K562 (cell line): ENCODE measurements at regions not wholly inside any gene's neighbourhood (a gene's known extent, or its start where the extent isn't known, plus 50 kb on each side); places are given as distances from the start of the nearest gene placed in this dataset.

Experiments used
- ATAC-seq: fragments of 200-7000 bp; cut with Tn5 transposase; 3 replicates; pipeline ENCODE4 v1.9.1; 2020; ENCODE audit warnings: moderate library complexity
- BruUV-seq: library from RNA; stranded (reverse); fragments of 400-500 nt; replicated peaks from 2 replicates; lab custom pipeline; 2021; lab: Mats Ljungman, UMichigan
- CTCF ChIA-PET: fragments of 300-600 bp; formaldehyde crosslinking; extraction: SDS; loops from one replicate; lab custom pipeline; 2021; ENCODE audit warnings: low intra/inter-chr PET ratio; lab: Yijun Ruan, JAX
- POLR2A ChIA-PET: fragments of 300-600, 350-650 bp; sonication (Branson Sonifier 250); formaldehyde crosslinking; extraction: SDS; loops from one replicate; lab custom pipeline; 2021; ENCODE audit warnings: antibody characterized with exemption, inconsistent platforms; lab: Yijun Ruan, JAX
- DNase-seq, 4 experiments: peaks; one replicate each; pipeline versions ENCODE4 v3.0.0 to v3.0.0-alpha.2; 2011 to 2018; ENCODE audit warnings: low spot score in 3 of 4, mixed read lengths in 3 of 4; ENCODE audit errors: extremely low read depth in 1 of 4
- FAIRE-seq: peaks from 2 replicates; lab custom pipeline; 2011; peaks lifted over from hg19 to GRCh38; lab: Jason Lieb, UNC
- H2AFZ ChIP-seq: 2 replicates; pipeline ENCODE4 v1.6.0; 2011; ENCODE audit warnings: low read depth, low read length, control low read depth, inconsistent platforms
- H3K27ac ChIP-seq: fragments of 200-600 bp; 3 replicates; pipeline ENCODE4 v1.8.0; 2011; ENCODE audit warnings: low read depth, mild to moderate bottlenecking, control low read depth, inconsistent platforms, low read length, moderate library complexity, mixed read lengths; ENCODE audit errors: extremely low read depth
- H3K27me3 ChIP-seq, 2 experiments: fragments of 300-600 bp in 1 of 2; 2 replicates in 1 of 2; 3 replicates in 1 of 2; pipeline versions ENCODE4 v1.6.0 to v1.8.0; 2011; ENCODE audit warnings: inconsistent platforms in 2 of 2, low read length in 2 of 2, mild to moderate bottlenecking in 1 of 2, mixed read lengths in 1 of 2, moderate library complexity in 1 of 2; ENCODE audit not compliant: control insufficient read depth in 2 of 2, insufficient read depth in 2 of 2
- H3K36me3 ChIP-seq: fragments of 300-600 bp; 3 replicates; pipeline ENCODE4 v1.8.0; 2011; ENCODE audit warnings: mild to moderate bottlenecking, low read length, inconsistent platforms; ENCODE audit not compliant: control insufficient read depth, insufficient read depth
- H3K4me1 ChIP-seq, 2 experiments: fragments of 200-600 bp in 1 of 2; replicated peaks in 1 of 2; 2 replicates in 1 of 2; 3 replicates in 1 of 2; pipeline versions ENCODE4 v1.5.1 to v1.8.0; 2011; ENCODE audit warnings: inconsistent platforms in 2 of 2, low read length in 2 of 2, mild to moderate bottlenecking in 1 of 2, mixed read lengths in 1 of 2, moderate library complexity in 1 of 2; ENCODE audit not compliant: control insufficient read depth in 2 of 2, insufficient read depth in 2 of 2
- H3K4me2 ChIP-seq: 2 replicates; pipeline ENCODE4 v1.6.1; 2011; ENCODE audit warnings: low read length, control low read depth, inconsistent platforms, mixed read lengths; ENCODE audit not compliant: insufficient read depth
- H3K4me3 ChIP-seq: fragments of 200-600 bp; sonication (generic), shearing (Covaris generic); 2 replicates; pipeline ENCODE4 v1.5.1; 2016; ENCODE audit warnings: control low read depth, inconsistent platforms
- H3K79me2 ChIP-seq: fragments of 200-600 bp; 3 replicates; pipeline ENCODE4 v1.8.0; 2011; ENCODE audit warnings: low read length, inconsistent platforms; ENCODE audit not compliant: control insufficient read depth, insufficient read depth
- H3K9ac ChIP-seq, 2 experiments: 2 replicates each; pipeline versions ENCODE4 v1.6.0 to v1.6.1; 2011; ENCODE audit warnings: low read depth in 2 of 2, low read length in 2 of 2, control low read depth in 1 of 2, inconsistent platforms in 1 of 2, mild to moderate bottlenecking in 1 of 2, mixed read lengths in 1 of 2; ENCODE audit not compliant: insufficient read depth in 1 of 2
- H3K9me1 ChIP-seq: one replicate; pipeline ENCODE4 v1.6.0; 2011; ENCODE audit warnings: inconsistent platforms, mild to moderate bottlenecking, low read length, moderate library complexity; ENCODE audit not compliant: control insufficient read depth, insufficient read depth
- H3K9me3 ChIP-seq: replicated peaks from 2 replicates; pipeline ENCODE4 v1.5.1; 2011; ENCODE audit warnings: low read depth, low read length, inconsistent platforms; ENCODE audit not compliant: control insufficient read depth, insufficient read depth
- H4K20me1 ChIP-seq: replicated peaks from 2 replicates; pipeline ENCODE4 v1.6.1; 2011; ENCODE audit warnings: low read length, inconsistent platforms, mixed read lengths; ENCODE audit not compliant: control insufficient read depth, insufficient read depth
- CCAR2 ChIP-seq: fragments of 200-400 bp; formaldehyde crosslinking; IDR thresholded peaks from 2 replicates; pipeline ENCODE4 v1.6.1; 2017; ENCODE audit warnings: mild to moderate bottlenecking, low read depth, low read length
- CHD4 ChIP-seq: fragments of 200-600 bp; sonication (generic); IDR thresholded peaks from 3 replicates; pipeline ENCODE4 v1.6.1; 2012; ENCODE audit warnings: low read depth, mild to moderate bottlenecking, mixed read lengths, low read length, inconsistent platforms; ENCODE audit not compliant: insufficient read depth, insufficient replicate concordance, poor library complexity, severe bottlenecking
- DDX20 ChIP-seq: fragments of 450-650 bp; IDR thresholded peaks from 2 replicates; pipeline ENCODE4 v1.6.1; 2016; ENCODE audit warnings: missing genetic modification characterization, low read depth, mild to moderate bottlenecking, missing compliant biosample characterization, moderate library complexity
- MCM5 ChIP-seq: fragments of 450-650 bp; IDR thresholded peaks from 2 replicates; pipeline ENCODE4 v1.6.1; 2016; ENCODE audit warnings: low read depth
- SRSF3 ChIP-seq: fragments of 200-400 bp; formaldehyde crosslinking; IDR thresholded peaks from 2 replicates; pipeline ENCODE4 v1.6.1; 2016; ENCODE audit warnings: mild to moderate bottlenecking, low read length, moderate library complexity; ENCODE audit not compliant: insufficient read depth
- YBX1 ChIP-seq: fragments of 450-650 bp; IDR thresholded peaks from 2 replicates; pipeline ENCODE4 v1.7.1; 2016; ENCODE audit warnings: mild to moderate bottlenecking
- ZNF175 ChIP-seq: fragments of 200-800 bp; sonication (Bioruptor generic); IDR thresholded peaks from 2 replicates; pipeline ENCODE4 v1.6.1; 2016; ENCODE audit warnings: low read depth, mild to moderate bottlenecking, missing genetic modification characterization, missing compliant biosample characterization
- ZNF23 ChIP-seq: fragments of 250-450 bp; sonication (Bioruptor Pico); IDR thresholded peaks from 2 replicates; pipeline ENCODE4 v1.4.0; 2020; ENCODE audit warnings: mild to moderate bottlenecking
- WGBS: fragments of 100-300 bp; shearing (Covaris generic); methylation state at CpG from one replicate; pipeline ENCODE4 v1.1.6; 2016; ENCODE audit warnings: low coverage, mixed read lengths; ENCODE audit not compliant: insufficient coverage; ENCODE audit errors: missing lambda C conversion rate; 5-methylcytosine and 5-hydroxymethylcytosine counted together
- in situ Hi-C: fragments of 300-500 bp; cut with MboI; formaldehyde crosslinking; loops from 4 replicates; pipeline ENCODE4 v1.15.0; 2018; ENCODE audit warnings: inconsistent platforms, mixed read lengths
- intact Hi-C: fragments of 100-400 bp; cut with micrococcal nuclease; formaldehyde crosslinking; loops from 2 replicates; pipeline ENCODE4 v1.14.2; 2022
- TF ChIP-seq, protein P1 (sequence below): sonication (generic); formaldehyde crosslinking; IDR thresholded peaks from 2 replicates; pipeline ENCODE4 v1.8.1; 2023; ENCODE audit warnings: mild to moderate bottlenecking, missing genetic modification reagents

GRCh38 chr14:49105956-49106355 is 480.2 kb downstream of the RPS29 start:
- H2AFZ ChIP-seq, result no peak overlapping the region
- POLR2A ChIA-PET, result no interaction called here
- intact Hi-C loops (no loop called here), in situ Hi-C loops (no loop called here)
- H3K4me3 ChIP-seq, result no peak overlapping the region
- H3K27me3 ChIP-seq, result no peaks in the 10 kb centered on the region
- H3K9me3 ChIP-seq, result no peaks in the 10 kb centered on the region
- CTCF ChIA-PET, result no interaction called here
- BruUV-seq, result no TSS peak
- 6% methylated on average over 1 of the region's 1 CpG for WGBS
- no peaks in the 10 kb centered on the region for H3K9me1 ChIP-seq
- H3K9ac ChIP-seq, result no peak overlapping the region
- H3K27ac ChIP-seq, result no peak overlapping the region
- H3K36me3 ChIP-seq, result no peaks in the 10 kb centered on the region
- TF ChIP-seq MCM5 (no peak), CCAR2 (no peak), SRSF3 (no peak), ZNF23 (no peak), ZNF175 (CRISPR knock-in tag) (no peak), YBX1 (no peak), CHD4 (no peak), DDX20 (tag) (no peak)
- TF ChIP-seq, protein P1, sequence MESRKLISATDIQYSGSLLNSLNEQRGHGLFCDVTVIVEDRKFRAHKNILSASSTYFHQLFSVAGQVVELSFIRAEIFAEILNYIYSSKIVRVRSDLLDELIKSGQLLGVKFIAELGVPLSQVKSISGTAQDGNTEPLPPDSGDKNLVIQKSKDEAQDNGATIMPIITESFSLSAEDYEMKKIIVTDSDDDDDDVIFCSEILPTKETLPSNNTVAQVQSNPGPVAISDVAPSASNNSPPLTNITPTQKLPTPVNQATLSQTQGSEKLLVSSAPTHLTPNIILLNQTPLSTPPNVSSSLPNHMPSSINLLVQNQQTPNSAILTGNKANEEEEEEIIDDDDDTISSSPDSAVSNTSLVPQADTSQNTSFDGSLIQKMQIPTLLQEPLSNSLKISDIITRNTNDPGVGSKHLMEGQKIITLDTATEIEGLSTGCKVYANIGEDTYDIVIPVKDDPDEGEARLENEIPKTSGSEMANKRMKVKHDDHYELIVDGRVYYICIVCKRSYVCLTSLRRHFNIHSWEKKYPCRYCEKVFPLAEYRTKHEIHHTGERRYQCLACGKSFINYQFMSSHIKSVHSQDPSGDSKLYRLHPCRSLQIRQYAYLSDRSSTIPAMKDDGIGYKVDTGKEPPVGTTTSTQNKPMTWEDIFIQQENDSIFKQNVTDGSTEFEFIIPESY, result no peak
- DNase-seq (no peak), FAIRE-seq (no peak), ATAC-seq (no peak)
- no peaks in the 10 kb centered on the region for H4K20me1 ChIP-seq
- H3K4me2 ChIP-seq, result no peak overlapping the region
- H3K4me1 ChIP-seq, result no peaks in the 10 kb centered on the region
- H3K79me2 ChIP-seq, result no peaks in the 10 kb centered on the region
